ENCODE measurements at regions not wholly inside any gene's neighbourhood (a gene's known extent, or its start where the extent isn't known, plus 50 kb on each side); places are given as distances from the start of the nearest gene placed in this dataset.

DNA sequence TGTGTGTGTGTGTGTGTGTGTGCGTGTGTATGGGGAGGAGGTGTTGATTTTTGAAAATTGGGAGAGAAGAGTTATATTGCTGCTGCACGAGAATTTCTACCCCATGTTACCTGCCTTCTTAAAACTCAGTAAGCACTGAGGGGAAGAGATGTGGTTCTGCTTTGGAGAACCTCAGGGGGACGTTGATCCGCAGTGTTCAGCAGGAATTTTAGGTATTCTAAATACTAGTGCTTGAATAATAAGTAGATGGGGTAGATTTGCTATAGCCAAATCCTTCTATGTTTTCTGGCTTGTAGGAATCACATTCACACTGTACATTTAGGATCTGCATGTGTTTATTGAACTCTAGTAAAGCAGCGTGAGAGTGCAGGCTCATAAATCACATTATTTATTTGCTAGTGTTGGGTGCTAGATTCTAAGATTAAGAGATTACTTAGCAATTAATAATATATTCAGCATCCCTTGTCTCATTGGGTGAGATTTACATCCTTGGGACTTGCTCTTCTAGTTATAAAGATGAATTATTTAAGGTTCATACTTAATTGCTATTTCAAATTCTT lies 268.1 kb downstream of the MFSD1 start:
- H3K27ac Mint-ChIP-seq (ENCODE audit: unreplicated experiment) = no peak overlapping the region
- intact Hi-C loops (cut with micrococcal nuclease; ENCODE audit: unreplicated experiment) = no loop called here
- BruUV-seq (replicated peaks) = no TSS peak
- Histone ChIP-seq H3K27me3 (replicated peaks; ENCODE audit: control insufficient read depth, insufficient read depth, low read length) (no peaks in the 10 kb centered on the region), H3K4me3 (ENCODE audit: low read depth, low read length) (no peak overlapping the region), H3K4me1 (no peaks in the 10 kb centered on the region), H3K36me3 (ENCODE audit: control insufficient read depth, insufficient read depth, low read length) (no peaks in the 10 kb centered on the region), H3K9me3 (no peaks in the 10 kb centered on the region)
- H3K4me3 Mint-ChIP-seq (ENCODE audit: unreplicated experiment) = no peak overlapping the region
- no peak for DNase-seq
- H3K36me3 Mint-ChIP-seq (ENCODE audit: insufficient read depth, unreplicated experiment) = no peaks in the 10 kb centered on the region
- POLR2A ChIA-PET = no interaction called here
- no peaks in the 10 kb centered on the region for H3K4me1 Mint-ChIP-seq (ENCODE audit: low read depth, unreplicated experiment)
- TF ChIP-seq, protein P1, sequence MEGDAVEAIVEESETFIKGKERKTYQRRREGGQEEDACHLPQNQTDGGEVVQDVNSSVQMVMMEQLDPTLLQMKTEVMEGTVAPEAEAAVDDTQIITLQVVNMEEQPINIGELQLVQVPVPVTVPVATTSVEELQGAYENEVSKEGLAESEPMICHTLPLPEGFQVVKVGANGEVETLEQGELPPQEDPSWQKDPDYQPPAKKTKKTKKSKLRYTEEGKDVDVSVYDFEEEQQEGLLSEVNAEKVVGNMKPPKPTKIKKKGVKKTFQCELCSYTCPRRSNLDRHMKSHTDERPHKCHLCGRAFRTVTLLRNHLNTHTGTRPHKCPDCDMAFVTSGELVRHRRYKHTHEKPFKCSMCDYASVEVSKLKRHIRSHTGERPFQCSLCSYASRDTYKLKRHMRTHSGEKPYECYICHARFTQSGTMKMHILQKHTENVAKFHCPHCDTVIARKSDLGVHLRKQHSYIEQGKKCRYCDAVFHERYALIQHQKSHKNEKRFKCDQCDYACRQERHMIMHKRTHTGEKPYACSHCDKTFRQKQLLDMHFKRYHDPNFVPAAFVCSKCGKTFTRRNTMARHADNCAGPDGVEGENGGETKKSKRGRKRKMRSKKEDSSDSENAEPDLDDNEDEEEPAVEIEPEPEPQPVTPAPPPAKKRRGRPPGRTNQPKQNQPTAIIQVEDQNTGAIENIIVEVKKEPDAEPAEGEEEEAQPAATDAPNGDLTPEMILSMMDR (IDR thresholded peaks at IDR 0.05; ENCODE audit: insufficient read depth in 1 of 2, low read depth in 1 of 2, low read length in 1 of 2, severe bottlenecking in 1 of 2, unreplicated experiment in 1 of 2) = no peak
- no peaks in the 10 kb centered on the region for H3K9me3 Mint-ChIP-seq (ENCODE audit: unreplicated experiment)
- CTCF ChIA-PET = no interaction called here
- peaks cover 17% of the 10 kb centered on the region for H3K27me3 Mint-ChIP-seq (ENCODE audit: insufficient read depth, unreplicated experiment)

DNA sequence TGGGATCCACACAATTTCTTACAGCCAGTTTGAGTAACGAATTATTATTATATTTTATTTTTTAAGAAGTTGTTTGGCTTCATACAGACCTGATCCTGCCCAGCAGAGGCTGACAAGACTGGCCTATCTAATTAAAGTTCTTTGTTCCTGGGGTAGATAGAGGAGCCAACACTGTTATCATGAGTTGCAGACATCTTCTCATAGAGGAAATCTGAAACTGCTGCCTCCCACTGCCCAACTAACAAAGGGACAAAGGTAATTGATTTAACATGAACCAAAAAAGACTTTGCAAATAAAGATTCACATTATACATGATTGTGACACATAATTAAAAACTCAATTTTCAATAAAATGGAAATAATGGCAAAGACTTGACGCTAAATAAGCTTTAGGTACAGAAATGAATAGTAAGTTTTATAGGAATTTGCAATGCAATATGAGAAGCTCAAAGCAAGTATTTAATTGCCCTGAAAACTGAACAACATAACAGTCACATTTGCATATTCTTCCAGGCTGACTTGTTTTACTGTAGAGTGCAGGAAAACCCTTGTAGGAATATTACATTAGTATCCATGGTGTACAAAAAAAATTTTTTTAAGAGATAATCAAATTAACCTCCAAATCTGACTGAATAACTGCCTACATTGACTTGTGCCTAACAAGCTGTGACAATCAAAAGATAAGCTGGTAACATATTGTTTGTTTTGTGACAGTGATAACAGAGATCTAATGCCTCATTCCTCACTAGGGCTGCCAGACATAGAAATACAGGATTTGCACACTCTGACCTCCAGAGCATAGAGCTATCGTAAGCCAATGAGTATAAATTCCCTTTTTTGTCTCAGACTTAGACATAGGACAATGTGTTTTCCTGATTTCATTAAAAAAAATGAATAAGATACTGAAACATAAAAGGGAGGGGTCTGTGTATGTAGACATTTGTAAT lies 273.2 kb downstream of the MFSD1 start:
- Histone ChIP-seq H3K4me3 (ENCODE audit: low read depth, low read length) (no peak overlapping the region), H3K27me3 (replicated peaks; ENCODE audit: control insufficient read depth, insufficient read depth, low read length) (no peaks in the 10 kb centered on the region), H3K9me3 (no peaks in the 10 kb centered on the region), H3K36me3 (ENCODE audit: control insufficient read depth, insufficient read depth, low read length) (no peaks in the 10 kb centered on the region), H3K4me1 (no peaks in the 10 kb centered on the region)
- ChIA-PET POLR2A (no interaction called here), CTCF (no interaction called here)
- no peak overlapping the region for H3K4me3 Mint-ChIP-seq (ENCODE audit: unreplicated experiment)
- no peak for DNase-seq
- peaks cover 11% of the 10 kb centered on the region for H3K27me3 Mint-ChIP-seq (ENCODE audit: insufficient read depth, unreplicated experiment)
- intact Hi-C loops (cut with micrococcal nuclease; ENCODE audit: unreplicated experiment) = no loop called here
- no peak overlapping the region for H3K27ac Mint-ChIP-seq (ENCODE audit: unreplicated experiment)
- BruUV-seq (replicated peaks) = no TSS peak
- no peaks in the 10 kb centered on the region for H3K9me3 Mint-ChIP-seq (ENCODE audit: unreplicated experiment)
- H3K4me1 Mint-ChIP-seq (ENCODE audit: low read depth, unreplicated experiment) = no peaks in the 10 kb centered on the region
- no peaks in the 10 kb centered on the region for H3K36me3 Mint-ChIP-seq (ENCODE audit: insufficient read depth, unreplicated experiment)
- TF ChIP-seq, protein P1 (IDR thresholded peaks at IDR 0.05; ENCODE audit: insufficient read depth in 1 of 2, low read depth in 1 of 2, low read length in 1 of 2, severe bottlenecking in 1 of 2, unreplicated experiment in 1 of 2) = no peak

DNA sequence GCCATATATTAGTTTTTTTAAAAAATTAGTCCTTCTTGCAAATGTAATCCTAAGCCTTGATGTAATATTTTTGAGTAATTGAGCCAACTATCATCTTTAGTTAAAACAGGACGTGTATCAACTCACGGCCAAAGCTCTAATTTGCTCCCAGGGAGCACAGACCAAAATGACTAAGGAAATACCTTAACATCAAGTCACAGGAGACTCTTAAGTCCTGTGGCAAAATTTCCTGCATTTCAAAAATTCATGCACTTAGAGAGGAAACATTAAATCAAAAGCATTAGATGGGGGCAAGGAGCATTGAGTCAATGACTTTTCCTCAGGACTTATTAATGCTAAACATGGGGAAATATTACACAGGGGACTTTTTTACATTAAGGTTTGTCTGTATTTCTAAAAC lies 276.0 kb downstream of the MFSD1 start:
- H3K9me3 ChIP-seq = no peaks in the 10 kb centered on the region
- CTCF ChIA-PET = no interaction called here
- POLR2A ChIA-PET = no interaction called here
- no TSS peak for BruUV-seq (replicated peaks)
- TF ChIP-seq, protein P1 (IDR thresholded peaks at IDR 0.05; ENCODE audit: insufficient read depth in 1 of 2, low read depth in 1 of 2, low read length in 1 of 2, severe bottlenecking in 1 of 2, unreplicated experiment in 1 of 2) = no peak
- no peaks in the 10 kb centered on the region for H3K36me3 ChIP-seq (ENCODE audit: control insufficient read depth, insufficient read depth, low read length)
- H3K27me3 Mint-ChIP-seq (ENCODE audit: insufficient read depth, unreplicated experiment) = peaks cover 12% of the 10 kb centered on the region
- no peak for DNase-seq
- H3K27ac Mint-ChIP-seq (ENCODE audit: unreplicated experiment) = no peak overlapping the region
- H3K4me3 ChIP-seq (ENCODE audit: low read depth, low read length) = no peak overlapping the region
- H3K4me1 Mint-ChIP-seq (ENCODE audit: low read depth, unreplicated experiment) = no peaks in the 10 kb centered on the region
- H3K4me3 Mint-ChIP-seq (ENCODE audit: unreplicated experiment) = no peak overlapping the region
- no peaks in the 10 kb centered on the region for H3K4me1 ChIP-seq
- intact Hi-C loops (cut with micrococcal nuclease; ENCODE audit: unreplicated experiment) = no loop called here
- no peaks in the 10 kb centered on the region for H3K27me3 ChIP-seq (replicated peaks; ENCODE audit: control insufficient read depth, insufficient read depth, low read length)
- no peaks in the 10 kb centered on the region for H3K36me3 Mint-ChIP-seq (ENCODE audit: insufficient read depth, unreplicated experiment)
- no peaks in the 10 kb centered on the region for H3K9me3 Mint-ChIP-seq (ENCODE audit: unreplicated experiment)
